HepG2 (cell line): ENCODE measurements at regions not wholly inside any gene's neighbourhood (a gene's known extent, or its start where the extent isn't known, plus 50 kb on each side); places are given as distances from the start of the nearest gene placed in this dataset.

Source experiments
- ATAC-seq: fragments of 200-7000 bp; cut with Tn5 transposase; 3 replicates; pipeline ENCODE4 v1.9.1; 2020; ENCODE audit warnings: mild to moderate bottlenecking, moderate library complexity
- BruUV-seq: library from RNA; stranded (reverse); fragments of 400-500 nt; replicated peaks from 2 replicates; lab custom pipeline; 2021; lab: Mats Ljungman, UMichigan
- CTCF ChIA-PET: fragments of 300-600 bp; formaldehyde crosslinking; extraction: SDS; loops from one replicate; lab custom pipeline; 2021; ENCODE audit warnings: low total read pairs, inconsistent platforms, low intra/inter-chr PET ratio; lab: Yijun Ruan, JAX
- POLR2A ChIA-PET: fragments of 350-600 bp; sonication (Branson Sonifier 250); formaldehyde crosslinking; loops from one replicate; lab custom pipeline; 2020; ENCODE audit warnings: antibody characterized with exemption, inconsistent platforms; lab: Yijun Ruan, JAX
- DNase-seq: peaks from one replicate; pipeline ENCODE4 v3.0.0-alpha.2; 2015; ENCODE audit warnings: low spot score
- FAIRE-seq: peaks from 3 replicates; lab custom pipeline; 2011; peaks lifted over from hg19 to GRCh38; lab: Jason Lieb, UNC
- H2AFZ ChIP-seq: one replicate; pipeline ENCODE4 v1.6.1; 2011; ENCODE audit warnings: low read length, inconsistent platforms
- H3K27ac ChIP-seq: fragments of 300-600 bp; 3 replicates; pipeline ENCODE4 v1.8.0; 2011; ENCODE audit warnings: mixed run types, mild to moderate bottlenecking, mixed read lengths, low read length, inconsistent platforms; ENCODE audit not compliant: insufficient read depth; ENCODE audit errors: extremely low read length
- H3K27me3 ChIP-seq, 2 experiments: fragments of 200-600 bp in 1 of 2; 2 replicates in 1 of 2; 3 replicates in 1 of 2; pipeline versions ENCODE4 v1.6.0 to v1.8.0; 2011; ENCODE audit warnings: low read length in 2 of 2, mild to moderate bottlenecking in 2 of 2, moderate library complexity in 2 of 2, inconsistent platforms in 1 of 2; ENCODE audit not compliant: insufficient read depth in 2 of 2, control insufficient read depth in 1 of 2
- H3K36me3 ChIP-seq, 2 experiments: fragments of 200-600 bp in 1 of 2; replicated peaks in 1 of 2; 2 replicates in 1 of 2; 3 replicates in 1 of 2; pipeline versions ENCODE4 v1.5.1 to v1.8.0; 2011; ENCODE audit warnings: low read length in 2 of 2, inconsistent platforms in 1 of 2; ENCODE audit not compliant: insufficient read depth in 2 of 2, control insufficient read depth in 1 of 2
- H3K4me1 ChIP-seq: 2 replicates; pipeline ENCODE4 v1.5.1; 2012; ENCODE audit warnings: low read length, inconsistent platforms; ENCODE audit not compliant: insufficient read depth
- H3K4me2 ChIP-seq: 2 replicates; pipeline ENCODE4 v1.6.0; 2011; ENCODE audit warnings: low read depth, low read length, inconsistent platforms
- H3K4me3 ChIP-seq, 3 experiments: fragments of 200-600 bp in 1 of 3; sonication (generic), shearing (Covaris generic) in 1 of 3; replicated peaks in 1 of 3; 2 replicates each; pipeline ENCODE4 v1.5.1; 2011 to 2016; ENCODE audit warnings: low read length in 3 of 3, inconsistent platforms in 2 of 3, low read depth in 2 of 3, mild to moderate bottlenecking in 2 of 3, control low read depth in 1 of 3, mixed read lengths in 1 of 3; ENCODE audit not compliant: insufficient read depth in 1 of 3
- H3K79me2 ChIP-seq: one replicate; pipeline ENCODE4 v1.6.1; 2011; ENCODE audit warnings: low read length, inconsistent platforms; ENCODE audit not compliant: insufficient read depth
- H3K9ac ChIP-seq: 2 replicates; pipeline ENCODE4 v1.6.0; 2011; ENCODE audit warnings: mild to moderate bottlenecking, low read depth, low read length, inconsistent platforms; ENCODE audit not compliant: insufficient read depth
- H3K9me3 ChIP-seq: 2 replicates; pipeline ENCODE4 v1.5.1; 2012; ENCODE audit warnings: mild to moderate bottlenecking, low read length
- H4K20me1 ChIP-seq: 2 replicates; pipeline ENCODE4 v1.6.0; 2011; ENCODE audit warnings: inconsistent platforms, mild to moderate bottlenecking, low read length, moderate library complexity; ENCODE audit not compliant: insufficient read depth
- ARID5B ChIP-seq: IDR thresholded peaks from 2 replicates; pipeline ENCODE4 v1.4.0; 2020; ENCODE audit warnings: mild to moderate bottlenecking, missing genetic modification reagents
- FOXP1 ChIP-seq, 2 experiments: fragments of 450-650 bp in 1 of 2; IDR thresholded peaks; 2 replicates each; pipeline ENCODE4 v1.6.1; 2017 to 2018; ENCODE audit warnings: antibody characterized with exemption in 1 of 2
- FOXP4 ChIP-seq: sonication (generic); formaldehyde crosslinking; IDR thresholded peaks from 2 replicates; pipeline ENCODE4 v1.4.0; 2020; ENCODE audit warnings: missing genetic modification reagents
- NR2F6 ChIP-seq, 2 experiments: IDR thresholded peaks; 2 replicates each; pipeline ENCODE4 v1.6.1; 2016; ENCODE audit warnings: antibody characterized with exemption in 1 of 2, mild to moderate bottlenecking in 1 of 2
- RARA ChIP-seq: IDR thresholded peaks from 2 replicates; pipeline ENCODE4 v1.6.1; 2016; ENCODE audit warnings: missing genetic modification reagents, missing compliant biosample characterization
- SOX13 ChIP-seq, 3 experiments: fragments of 450-650 bp in 1 of 3; sonication (generic) in 1 of 3; formaldehyde crosslinking in 1 of 3; IDR thresholded peaks in 2 of 3; conservative IDR thresholded peaks in 1 of 3; 2 replicates each; pipeline versions ENCODE4 v1.5.0 to v1.6.1; 2016 to 2020; ENCODE audit warnings: antibody characterized with exemption in 1 of 3, mild to moderate bottlenecking in 1 of 3, missing compliant biosample characterization in 1 of 3, missing genetic modification reagents in 1 of 3, moderate library complexity in 1 of 3
- SOX6 ChIP-seq, 2 experiments: fragments of 450-650 bp in 1 of 2; sonication (generic) in 1 of 2; formaldehyde crosslinking in 1 of 2; IDR thresholded peaks; 2 replicates each; pipeline versions ENCODE4 v1.4.0 to v1.6.1; 2017 to 2020; ENCODE audit warnings: antibody characterized with exemption in 1 of 2, mild to moderate bottlenecking in 1 of 2, missing genetic modification reagents in 1 of 2
- TEAD3 ChIP-seq: optimal IDR thresholded peaks from 2 replicates; pipeline ENCODE3; 2016; ENCODE audit warnings: borderline replicate concordance
- ZBTB10 ChIP-seq: sonication (generic); formaldehyde crosslinking; IDR thresholded peaks from 2 replicates; pipeline ENCODE4 v1.4.0; 2020; ENCODE audit warnings: missing genetic modification reagents, borderline replicate concordance
- ZNF331 ChIP-seq: sonication (generic); formaldehyde crosslinking; IDR thresholded peaks from 2 replicates; pipeline ENCODE4 v1.4.0; 2020; ENCODE audit warnings: missing genetic modification reagents
- ZNF597 ChIP-seq: sonication (generic); formaldehyde crosslinking; IDR thresholded peaks from 2 replicates; pipeline ENCODE4 v1.5.0; 2020; ENCODE audit warnings: missing genetic modification reagents
- ZNF614 ChIP-seq: IDR thresholded peaks from 2 replicates; pipeline ENCODE4 v1.6.1; 2018; ENCODE audit warnings: missing biosample characterization, missing genetic modification reagents, inconsistent platforms, borderline replicate concordance
- ZNF703 ChIP-seq: sonication (generic); formaldehyde crosslinking; IDR thresholded peaks from 2 replicates; pipeline ENCODE4 v1.5.1; 2020; ENCODE audit warnings: missing genetic modification reagents, mild to moderate bottlenecking, moderate library complexity, borderline replicate concordance
- WGBS: methylation state at CpG from one replicate; pipeline ENCODE4 v1.1.6; 2017; ENCODE audit warnings: low lambda C conversion rate; 5-methylcytosine and 5-hydroxymethylcytosine counted together
- in situ Hi-C: cut with HindIII; loops from 2 replicates; pipeline ENCODE4 v1.10.0; 2017; ENCODE audit warnings: low pct_unique_long_range_greater_than_20kb; ENCODE audit not compliant: extremely low pct_ligation_motif_present
- intact Hi-C: fragments of 100-400 bp; cut with micrococcal nuclease; formaldehyde crosslinking; loops from one replicate; pipeline ENCODE4 v1.10.0; 2022; ENCODE audit not compliant: unreplicated experiment

- no peaks in the 10 kb centered on the region for H3K79me2 ChIP-seq
- in situ Hi-C loops: no loop called here
- H3K4me1 ChIP-seq: peaks cover 14% of the 10 kb centered on the region
- H2AFZ ChIP-seq: no peak overlapping the region
- WGBS: 0% methylated on average over 2 of the region's 3 CpGs
- H3K4me3 ChIP-seq: no peak overlapping the region
- intact Hi-C loops: no loop called here
- peak; percentile 79 for ATAC-seq
- peak; percentile 58 for DNase-seq
- CTCF ChIA-PET: no interaction called here
- H3K27me3 ChIP-seq: no peaks in the 10 kb centered on the region
- no peaks in the 10 kb centered on the region for H4K20me1 ChIP-seq
- H3K36me3 ChIP-seq: no peaks in the 10 kb centered on the region
- BruUV-seq: no TSS peak
- H3K4me2 ChIP-seq: 0 out of 2 replicates have a peak overlapping the region, but pooled peaks have one; percentile 12
- POLR2A ChIA-PET: no interaction called here
- H3K9me3 ChIP-seq: peaks cover 9% of the 10 kb centered on the region; the same call in 1 of the 2 replicates
- H3K27ac ChIP-seq: no peak overlapping the region
- FAIRE-seq: no peak
- H3K9ac ChIP-seq: no peak overlapping the region
- TF ChIP-seq ZNF614 (CRISPR knock-in tag) (peak; percentile 34; the same call in 1 of the 2 replicates), SOX6 (IDR thresholded peaks at IDR 0.05) (no peak), SOX6 (CRISPR knock-in tag; IDR thresholded peaks at IDR 0.05) (peak; percentile 38), ARID5B (peak; percentile 26; the same call in 1 of the 2 replicates), NR2F6 (IDR thresholded peaks at IDR 0.05) (no peak), NR2F6 (CRISPR knock-in tag; IDR thresholded peaks at IDR 0.05) (0 out of 2 replicates have a peak, but pooled peaks have one; percentile 39), SOX13 (IDR thresholded peaks at IDR 0.05) (no peak), SOX13 (CRISPR knock-in tag; conservative IDR thresholded peaks at IDR 0.05 in 1 of 2, IDR thresholded peaks at IDR 0.05 in 1 of 2) (0 out of 4 replicates have a peak, but pooled peaks of 1 of the 2 experiments have one; percentile 41), ZBTB10 (CRISPR knock-in tag) (no peak), TEAD3 (CRISPR knock-in tag) (peak; percentile 29), ZNF597 (no peak), FOXP1 (IDR thresholded peaks at IDR 0.05) (no peak), FOXP1 (CRISPR knock-in tag; IDR thresholded peaks at IDR 0.05) (0 out of 2 replicates have a peak, but pooled peaks have one; percentile 7), RARA (CRISPR knock-in tag) (peak; percentile 18; the same call in 1 of the 2 replicates), ZNF703 (CRISPR knock-in tag) (no peak), FOXP4 (CRISPR knock-in tag) (0 out of 2 replicates have a peak, but pooled peaks have one; percentile 22), ZNF331 (CRISPR knock-in tag) (peak; percentile 36; the same call in 1 of the 2 replicates)
Measured at GRCh38 chr12:126033751-126034150, 968.5 kb downstream of the AACS start.
